ENCODE measurements at regions not wholly inside any gene's neighbourhood (a gene's known extent, or its start where the extent isn't known, plus 50 kb on each side); places are given as distances from the start of the nearest gene placed in this dataset.
"Not testable (repeated sequence)": the region's sequence is repeated elsewhere in the genome, so short reads cannot be mapped to it uniquely, and the experiment has no call there.

- POLR2A ChIA-PET (ENCODE audit: low non-redundant PET): no interaction called here
Measured at GRCh38 chrX:131649741-131650140, 105.9 kb downstream of the OR13H1 start.

GRCh38 chrX:131650637-131651410 lies 107.0 kb downstream of the OR13H1 start:
- BruUV-seq (replicated peaks): no TSS peak
- POLR2A ChIA-PET (ENCODE audit: low non-redundant PET): no interaction called here
- no peaks in the 10 kb centered on the region for H3K4me1 ChIP-seq (ENCODE audit: insufficient read depth, low read length, poor library complexity, severe bottlenecking)

More at GRCh38 chrX:131649741-131650140, 105.9 kb downstream of the OR13H1 start:
- Histone ChIP-seq H3K4me3 (ENCODE audit: low read depth, low read length, poor library complexity, severe bottlenecking) (no peak overlapping the region), H3K4me1 (ENCODE audit: insufficient read depth, low read length, poor library complexity, severe bottlenecking) (no peaks in the 10 kb centered on the region), H3K27me3 (replicated peaks; ENCODE audit: insufficient read depth, low read depth, low read length, poor library complexity) (peaks cover 23% of the 10 kb centered on the region), H3K36me3 (ENCODE audit: insufficient read depth, low read length, poor library complexity, severe bottlenecking) (no peaks in the 10 kb centered on the region), H3K27ac (ENCODE audit: low read depth, low read length, poor library complexity, severe bottlenecking) (no peak overlapping the region), H3K9me3 (ENCODE audit: low read depth, low read length, poor library complexity, severe bottlenecking) (no peaks in the 10 kb centered on the region)
- TF ChIP-seq CTCF (conservative IDR thresholded peaks at IDR 0.05; ENCODE audit: low read depth, low read length) (no peak), EZH2 (IDR thresholded peaks at IDR 0.05; ENCODE audit: borderline replicate concordance, low read depth, low read length, poor library complexity, severe bottlenecking) (no peak)
- no TSS peak for BruUV-seq (replicated peaks)
- intact Hi-C loops (cut with micrococcal nuclease; ENCODE audit: unreplicated experiment): no loop called here
- DNase-seq (ENCODE audit: low spot score): no peak
- CTCF ChIA-PET: no interaction called here

DNA sequence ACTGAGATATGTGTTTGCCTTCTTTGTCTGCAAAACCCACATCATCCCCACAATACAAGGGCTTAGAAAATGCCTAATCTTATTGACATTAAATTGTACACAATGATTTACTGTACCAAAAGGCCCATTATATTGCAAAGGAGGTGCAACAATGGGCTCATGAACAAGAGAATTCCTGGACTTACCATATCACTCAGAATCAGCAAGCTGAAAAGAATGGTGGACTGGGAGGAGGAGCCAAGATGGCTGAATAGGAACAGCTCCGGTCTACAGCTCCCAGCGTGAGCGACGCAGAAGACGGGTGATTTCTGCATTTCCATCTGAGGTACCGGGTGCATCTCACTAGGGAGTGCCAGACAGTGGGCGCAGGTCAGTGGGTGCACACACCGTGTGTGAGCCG lies 119.9 kb downstream of the OR13H1 start:
- H3K27me3 ChIP-seq (replicated peaks; ENCODE audit: insufficient read depth, low read depth, low read length, poor library complexity): peaks cover 32% of the 10 kb centered on the region
- BruUV-seq (replicated peaks); H3K9me3 ChIP-seq (ENCODE audit: low read depth, low read length, poor library complexity, severe bottlenecking); H3K27ac ChIP-seq (ENCODE audit: low read depth, low read length, poor library complexity, severe bottlenecking); DNase-seq (ENCODE audit: low spot score); H3K4me1 ChIP-seq (ENCODE audit: insufficient read depth, low read length, poor library complexity, severe bottlenecking); intact Hi-C loops (cut with micrococcal nuclease; ENCODE audit: unreplicated experiment); CTCF ChIA-PET; POLR2A ChIA-PET (ENCODE audit: low non-redundant PET); H3K36me3 ChIP-seq (ENCODE audit: insufficient read depth, low read length, poor library complexity, severe bottlenecking); H3K4me3 ChIP-seq (ENCODE audit: low read depth, low read length, poor library complexity, severe bottlenecking): not testable (repeated sequence)

More at GRCh38 chrX:131650637-131651410, 107.0 kb downstream of the OR13H1 start:
- H3K27me3 ChIP-seq (replicated peaks; ENCODE audit: insufficient read depth, low read depth, low read length, poor library complexity): peaks cover 29% of the 10 kb centered on the region
- no peak for DNase-seq (ENCODE audit: low spot score)
- CTCF ChIA-PET: no interaction called here
- no peaks in the 10 kb centered on the region for H3K9me3 ChIP-seq (ENCODE audit: low read depth, low read length, poor library complexity, severe bottlenecking)
- intact Hi-C loops (cut with micrococcal nuclease; ENCODE audit: unreplicated experiment): no loop called here
- TF ChIP-seq CTCF (conservative IDR thresholded peaks at IDR 0.05; ENCODE audit: low read depth, low read length): no peak
- no peak for TF ChIP-seq EZH2 (IDR thresholded peaks at IDR 0.05; ENCODE audit: borderline replicate concordance, low read depth, low read length, poor library complexity, severe bottlenecking)
- no peak overlapping the region for H3K4me3 ChIP-seq (ENCODE audit: low read depth, low read length, poor library complexity, severe bottlenecking)
- H3K27ac ChIP-seq (ENCODE audit: low read depth, low read length, poor library complexity, severe bottlenecking): no peak overlapping the region
- H3K36me3 ChIP-seq (ENCODE audit: insufficient read depth, low read length, poor library complexity, severe bottlenecking): no peaks in the 10 kb centered on the region

- Histone ChIP-seq H3K27ac (ENCODE audit: low read depth, low read length, poor library complexity, severe bottlenecking) (no peak overlapping the region), H3K27me3 (replicated peaks; ENCODE audit: insufficient read depth, low read depth, low read length, poor library complexity) (no peaks in the 10 kb centered on the region), H3K4me3 (ENCODE audit: low read depth, low read length, poor library complexity, severe bottlenecking) (no peak overlapping the region), H3K9me3 (ENCODE audit: low read depth, low read length, poor library complexity, severe bottlenecking) (no peaks in the 10 kb centered on the region), H3K36me3 (ENCODE audit: insufficient read depth, low read length, poor library complexity, severe bottlenecking) (no peaks in the 10 kb centered on the region), H3K4me1 (ENCODE audit: insufficient read depth, low read length, poor library complexity, severe bottlenecking) (no peaks in the 10 kb centered on the region)
- no TSS peak for BruUV-seq (replicated peaks)
- no peak for DNase-seq (ENCODE audit: low spot score)
- intact Hi-C loops (cut with micrococcal nuclease; ENCODE audit: unreplicated experiment): no loop called here
- no peak for TF ChIP-seq CTCF (conservative IDR thresholded peaks at IDR 0.05; ENCODE audit: low read depth, low read length)
- TF ChIP-seq EZH2 (IDR thresholded peaks at IDR 0.05; ENCODE audit: borderline replicate concordance, low read depth, low read length, poor library complexity, severe bottlenecking): no peak
- POLR2A ChIA-PET (ENCODE audit: low non-redundant PET): no interaction called here
- CTCF ChIA-PET: no interaction called here
Measured at GRCh38 chrX:131671735-131672134, 127.9 kb downstream of the OR13H1 start.
